ENCODE measurements at regions not wholly inside any gene's neighbourhood (a gene's known extent, or its start where the extent isn't known, plus 50 kb on each side); places are given as distances from the start of the nearest gene placed in this dataset.

GRCh38 chr21:25375675-25376074 lies 231.6 kb downstream of the MRPL39 start:
- DNase-seq (ENCODE audit: low spot score): no peak

GRCh38 chr21:25373126-25374082 lies 233.9 kb downstream of the MRPL39 start:
- no peak for DNase-seq (ENCODE audit: low spot score)

- DNase-seq (ENCODE audit: low spot score): no peak
Measured at GRCh38 chr21:25371841-25372425, 235.3 kb downstream of the MRPL39 start.

- peak; percentile 41 for DNase-seq (ENCODE audit: low spot score)
Measured at GRCh38 chr21:25370311-25370744, 237.0 kb downstream of the MRPL39 start.

- no peak for DNase-seq (ENCODE audit: low spot score)
Measured at GRCh38 chr21:25369524-25370300, 237.6 kb downstream of the MRPL39 start.

GRCh38 chr21:25368531-25368930 lies 238.8 kb downstream of the MRPL39 start:
- no peak for DNase-seq (ENCODE audit: low spot score)

- no peak for DNase-seq (ENCODE audit: low spot score)
Measured at GRCh38 chr21:25366116-25366515, 241.2 kb downstream of the MRPL39 start.

GRCh38 chr21:25362375-25363267 lies 244.7 kb downstream of the MRPL39 start:
- DNase-seq (ENCODE audit: low spot score): no peak

- no peak for DNase-seq (ENCODE audit: low spot score)
Measured at GRCh38 chr21:25361765-25362164, 245.5 kb downstream of the MRPL39 start.

GRCh38 chr21:25361097-25361496 lies 246.2 kb downstream of the MRPL39 start:
- no peak for DNase-seq (ENCODE audit: low spot score)

GRCh38 chr21:25360593-25360992 lies 246.7 kb downstream of the MRPL39 start:
- peak; percentile 17 for DNase-seq (ENCODE audit: low spot score)

GRCh38 chr21:25359724-25360123 lies 247.6 kb downstream of the MRPL39 start:
- DNase-seq (ENCODE audit: low spot score): no peak

GRCh38 chr21:25350056-25350455 lies 257.2 kb downstream of the MRPL39 start:
- DNase-seq (ENCODE audit: low spot score): no peak

GRCh38 chr21:25343774-25344545 lies 263.3 kb downstream of the MRPL39 start:
- no peak for DNase-seq (ENCODE audit: low spot score)

GRCh38 chr21:25342816-25343215 lies 264.5 kb downstream of the MRPL39 start:
- DNase-seq (ENCODE audit: low spot score): no peak

- no peak for DNase-seq (ENCODE audit: low spot score)
Measured at GRCh38 chr21:25341981-25342380, 265.3 kb downstream of the MRPL39 start.

GRCh38 chr21:25338415-25338814 lies 268.9 kb downstream of the MRPL39 start:
- no peak for DNase-seq (ENCODE audit: low spot score)

- no peak for DNase-seq (ENCODE audit: low spot score)
Measured at GRCh38 chr21:25334046-25334730, 273.1 kb downstream of the MRPL39 start.

GRCh38 chr21:25331286-25331685 lies 276.0 kb downstream of the MRPL39 start:
- no peak for DNase-seq (ENCODE audit: low spot score)

- no peak for DNase-seq (ENCODE audit: low spot score)
Measured at GRCh38 chr21:25330266-25330665, 277.0 kb downstream of the MRPL39 start.
